Mucosa of descending colon (tissue), 3 donors: ENCODE measurements at regions not wholly inside any gene's neighbourhood (a gene's known extent, or its start where the extent isn't known, plus 50 kb on each side); places are given as distances from the start of the nearest gene placed in this dataset.
"Not testable (repeated sequence)": the region's sequence is repeated elsewhere in the genome, so short reads cannot be mapped to it uniquely, and the experiment has no call there.

ENCODE experiments used
- ATAC-seq: fragments of 200-7000 bp; cut with Tn5 transposase; one replicate; pipeline ENCODE4 v1.9.1; 2020; ENCODE audit warnings: mild to moderate bottlenecking, moderate library complexity
- DNase-seq, 3 donors: peaks; one replicate each; pipeline ENCODE4 v3.0.0-alpha.2; 2020
- H3K36me3 ChIP-seq: fragments of 200-600 bp; one replicate; pipeline ENCODE4 v1.8.0; 2021; ENCODE audit warnings: low read depth, mild to moderate bottlenecking
- H3K4me1 ChIP-seq: fragments of 200-600 bp; one replicate; pipeline ENCODE4 v1.8.0; 2021; ENCODE audit warnings: low read depth, mild to moderate bottlenecking
- H3K4me3 ChIP-seq: fragments of 200-600 bp; one replicate; pipeline ENCODE4 v1.8.0; 2021; ENCODE audit warnings: mild to moderate bottlenecking
- H3K9me3 ChIP-seq: fragments of 200-600 bp; one replicate; pipeline ENCODE4 v1.8.0; 2021; ENCODE audit warnings: mild to moderate bottlenecking
- intact Hi-C, 2 donors: fragments of 100-400 bp; cut with DNase I in 1 of 2; cut with micrococcal nuclease in 1 of 2; formaldehyde crosslinking; loops; one replicate each; pipeline versions ENCODE4 v1.11.0 to v1.11.1; 2022; cut with DNase I, micrococcal nuclease
- TF ChIP-seq, protein P1 (sequence below): fragments of 200-600 bp; IDR thresholded peaks from one replicate; pipeline ENCODE4 v1.8.0; 2022; ENCODE audit warnings: antibody characterized with exemption, mild to moderate bottlenecking
- donor health status: DM: no; HTN: no; CAD: no; lungs with moderate emphysema.
- donor health status: DM: no; HTN: no; CAD: no.
- donor health status: DM: no; HTN: yes; CAD: no.

DNA sequence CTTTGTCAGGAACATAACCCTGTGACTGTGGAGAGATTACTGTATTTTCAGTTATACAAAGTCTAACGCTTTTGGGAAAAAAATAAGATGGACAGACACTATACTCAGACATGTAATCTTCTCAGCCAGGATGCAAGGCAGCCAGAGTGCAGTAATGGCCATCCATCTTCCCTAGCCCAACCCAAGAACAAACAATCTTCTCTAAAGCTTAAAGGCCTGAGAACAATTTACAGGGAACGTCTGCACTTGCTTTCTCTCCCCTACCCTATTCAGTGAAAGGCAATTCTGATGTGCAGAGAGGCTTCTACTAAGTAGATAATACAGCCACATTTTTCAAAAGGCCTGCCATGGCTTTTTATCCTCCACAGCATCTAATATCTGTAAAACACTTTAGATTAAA lies 471.3 kb downstream of the FGF13 start:
- DNase-seq (no peak), ATAC-seq (no peak)
- Histone ChIP-seq H3K36me3 (no peaks in the 10 kb centered on the region), H3K4me3 (no peak overlapping the region), H3K9me3 (no peaks in the 10 kb centered on the region), H3K4me1 (no peaks in the 10 kb centered on the region)
- TF ChIP-seq, protein P1, sequence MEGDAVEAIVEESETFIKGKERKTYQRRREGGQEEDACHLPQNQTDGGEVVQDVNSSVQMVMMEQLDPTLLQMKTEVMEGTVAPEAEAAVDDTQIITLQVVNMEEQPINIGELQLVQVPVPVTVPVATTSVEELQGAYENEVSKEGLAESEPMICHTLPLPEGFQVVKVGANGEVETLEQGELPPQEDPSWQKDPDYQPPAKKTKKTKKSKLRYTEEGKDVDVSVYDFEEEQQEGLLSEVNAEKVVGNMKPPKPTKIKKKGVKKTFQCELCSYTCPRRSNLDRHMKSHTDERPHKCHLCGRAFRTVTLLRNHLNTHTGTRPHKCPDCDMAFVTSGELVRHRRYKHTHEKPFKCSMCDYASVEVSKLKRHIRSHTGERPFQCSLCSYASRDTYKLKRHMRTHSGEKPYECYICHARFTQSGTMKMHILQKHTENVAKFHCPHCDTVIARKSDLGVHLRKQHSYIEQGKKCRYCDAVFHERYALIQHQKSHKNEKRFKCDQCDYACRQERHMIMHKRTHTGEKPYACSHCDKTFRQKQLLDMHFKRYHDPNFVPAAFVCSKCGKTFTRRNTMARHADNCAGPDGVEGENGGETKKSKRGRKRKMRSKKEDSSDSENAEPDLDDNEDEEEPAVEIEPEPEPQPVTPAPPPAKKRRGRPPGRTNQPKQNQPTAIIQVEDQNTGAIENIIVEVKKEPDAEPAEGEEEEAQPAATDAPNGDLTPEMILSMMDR, result no peak
- intact Hi-C loops, result no loop called here

DNA sequence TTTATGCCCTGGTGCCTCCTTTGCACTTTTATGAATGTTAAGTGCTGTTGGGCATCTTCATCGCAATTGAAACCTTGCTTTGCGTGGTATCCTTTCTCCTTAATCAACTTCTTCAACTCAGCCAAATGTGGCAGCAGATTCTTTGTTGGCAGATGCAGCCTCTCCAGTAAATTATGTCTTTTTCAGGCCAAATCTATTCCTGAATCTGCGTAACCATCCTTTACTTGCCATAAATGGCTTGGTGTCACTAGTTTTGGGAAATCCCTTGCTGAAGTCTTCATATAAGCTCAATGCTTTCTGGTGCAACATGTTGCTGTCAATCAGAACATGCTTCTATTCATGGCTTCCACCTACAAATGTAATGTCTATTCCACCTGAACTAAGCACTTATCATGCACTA lies 457.5 kb downstream of the FGF13 start:
- H3K4me3 ChIP-seq, result no peak overlapping the region
- H3K4me1 ChIP-seq, result no peaks in the 10 kb centered on the region
- TF ChIP-seq, protein P1, result no peak
- DNase-seq (no peak), ATAC-seq (no peak)
- intact Hi-C loops, result no loop called here
- H3K9me3 ChIP-seq, result no peaks in the 10 kb centered on the region
- no peaks in the 10 kb centered on the region for H3K36me3 ChIP-seq

DNA sequence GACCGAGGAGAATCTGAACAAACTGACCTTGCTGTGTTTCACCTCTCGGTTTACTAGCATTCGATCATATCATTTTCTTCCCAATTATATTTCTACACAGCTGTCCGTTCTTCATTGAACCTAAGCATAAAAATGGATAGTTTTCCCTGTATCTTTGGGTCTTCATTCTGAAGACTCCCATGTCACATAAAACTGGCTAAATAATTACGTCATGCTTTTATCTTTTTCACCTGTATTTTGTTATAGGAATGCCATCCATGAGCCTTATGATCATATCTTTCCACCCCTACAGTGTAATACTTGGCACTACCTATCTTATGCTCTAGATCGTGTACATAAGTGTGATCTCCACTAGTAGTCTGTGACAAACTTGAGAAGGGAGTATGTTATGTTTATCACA lies 456.1 kb downstream of the FGF13 start:
- Histone ChIP-seq H3K4me1 (no peaks in the 10 kb centered on the region), H3K4me3 (no peak overlapping the region), H3K9me3 (no peaks in the 10 kb centered on the region), H3K36me3 (no peaks in the 10 kb centered on the region)
- intact Hi-C loops, result no loop called here
- DNase-seq (no peak), ATAC-seq (no peak)
- TF ChIP-seq, protein P1, result no peak

DNA sequence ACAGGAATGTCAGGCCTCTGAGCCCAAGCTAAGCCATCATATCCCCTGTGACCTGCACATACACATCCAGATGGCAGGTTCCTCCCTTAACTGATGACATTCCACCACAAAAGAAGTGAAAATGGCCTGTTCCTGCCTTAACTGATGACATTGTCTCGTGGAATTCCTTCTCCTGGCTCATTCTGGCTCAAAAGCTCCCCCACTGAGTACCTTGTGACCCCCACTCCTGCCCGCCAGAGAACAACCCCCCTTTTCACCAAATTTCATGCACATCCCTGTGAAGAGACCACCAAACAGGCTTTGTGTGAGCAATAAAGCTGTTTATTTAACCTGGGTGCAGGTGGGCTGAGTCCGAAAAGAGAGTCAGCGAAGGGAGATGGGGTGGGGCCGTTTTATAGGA lies 447.4 kb downstream of the FGF13 start:
- H3K9me3 ChIP-seq, ATAC-seq, intact Hi-C loops: not testable (repeated sequence)

DNA sequence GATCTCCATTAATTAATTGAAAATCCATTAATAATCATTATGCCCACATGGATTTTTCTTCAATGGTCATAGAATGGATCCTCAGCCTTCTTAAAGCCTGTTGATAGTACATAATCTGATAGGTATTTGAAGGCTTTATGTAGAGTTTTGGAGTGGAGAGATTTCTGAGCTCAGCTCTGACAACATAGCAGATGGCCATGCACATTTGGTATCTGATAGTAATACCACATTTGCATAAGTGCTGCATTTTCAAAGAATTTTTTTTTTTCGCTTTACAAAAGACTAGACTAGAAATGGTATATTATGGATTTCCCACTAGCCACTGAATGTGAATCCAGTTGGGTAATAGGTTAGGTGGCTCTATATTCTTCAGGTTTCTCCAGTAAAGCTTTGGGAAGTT lies 440.6 kb downstream of the FGF13 start:
- H3K4me3 ChIP-seq, result no peak overlapping the region
- DNase-seq (no peak), ATAC-seq (no peak)
- no peaks in the 10 kb centered on the region for H3K9me3 ChIP-seq
- H3K36me3 ChIP-seq, result no peaks in the 10 kb centered on the region
- TF ChIP-seq, protein P1, result no peak
- H3K4me1 ChIP-seq, result no peaks in the 10 kb centered on the region
- intact Hi-C loops, result no loop called here

More for the DNA sequence above, 447.4 kb downstream of the FGF13 start:
- H3K36me3 ChIP-seq, DNase-seq, H3K4me1 ChIP-seq, H3K4me3 ChIP-seq: not testable (repeated sequence)

DNA sequence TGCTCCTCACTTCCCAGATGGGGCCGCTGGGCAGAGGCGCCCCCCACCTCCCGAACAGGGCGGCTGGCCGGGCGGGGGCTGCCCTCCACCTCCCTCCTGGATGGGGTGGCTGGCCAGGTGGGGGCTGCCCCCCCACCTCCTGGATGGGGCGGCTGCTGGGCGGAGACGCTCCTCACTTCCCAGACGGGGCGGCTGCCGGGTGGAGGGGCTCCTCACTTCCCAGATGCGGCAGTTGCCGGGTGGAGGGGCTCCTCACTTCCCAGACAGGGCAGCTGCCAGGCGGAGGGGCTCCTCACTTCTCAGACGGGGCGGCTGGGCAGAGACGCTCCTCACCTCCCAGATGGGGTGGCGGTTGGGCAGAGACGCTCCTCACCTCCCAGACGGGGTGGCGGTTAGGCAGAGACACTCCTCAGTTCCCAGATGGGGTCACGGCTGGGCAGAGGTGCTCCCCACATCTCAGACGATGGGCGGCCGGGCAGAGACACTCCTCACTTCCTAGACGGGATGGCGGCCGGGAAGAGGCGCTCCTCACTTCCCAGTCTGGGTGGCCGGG lies 428.8 kb downstream of the FGF13 start:
- H3K9me3 ChIP-seq, H3K36me3 ChIP-seq, ATAC-seq, intact Hi-C loops, H3K4me1 ChIP-seq, DNase-seq, H3K4me3 ChIP-seq: not testable (repeated sequence)
